Neural progenitor cell (in vitro differentiated cells): ENCODE measurements at regions not wholly inside any gene's neighbourhood (a gene's known extent, or its start where the extent isn't known, plus 50 kb on each side); places are given as distances from the start of the nearest gene placed in this dataset.
"Not testable (repeated sequence)": the region's sequence is repeated elsewhere in the genome, so short reads cannot be mapped to it uniquely, and the experiment has no call there.

Source experiments
- DNase-seq: peaks from one replicate; pipeline ENCODE4 v3.0.0-alpha.2; 2016; ENCODE audit warnings: low spot score
- H2AFZ ChIP-seq: fragments of 200-600 bp; sonication (generic); replicated peaks from 2 replicates; pipeline ENCODE4 v1.6.1; 2016; ENCODE audit warnings: antibody characterized with exemption
- H3F3A ChIP-seq: fragments of 200-600 bp; sonication (generic); 2 replicates; pipeline ENCODE4 v1.6.1; 2016; ENCODE audit warnings: antibody characterized with exemption, low read depth
- H3K27ac ChIP-seq: fragments of 200-600 bp; sonication (generic); 2 replicates; pipeline ENCODE4 v1.5.1; 2016; ENCODE audit warnings: mild to moderate bottlenecking
- H3K27me3 ChIP-seq: fragments of 200-600 bp; sonication (generic); 2 replicates; pipeline ENCODE4 v1.6.1; 2016; ENCODE audit warnings: mild to moderate bottlenecking, moderate library complexity
- H3K36me3 ChIP-seq: fragments of 200-600 bp; sonication (generic); 2 replicates; pipeline ENCODE4 v1.5.1; 2016
- H3K4me1 ChIP-seq: fragments of 200-600 bp; sonication (generic); 2 replicates; pipeline ENCODE4 v1.6.1; 2016; ENCODE audit warnings: mixed run types
- H3K4me2 ChIP-seq: fragments of 200-600 bp; sonication (generic); 2 replicates; pipeline ENCODE4 v1.6.1; 2016
- H3K4me3 ChIP-seq: fragments of 200-600 bp; sonication (generic); 2 replicates; pipeline ENCODE4 v1.5.1; 2016
- H3K79me2 ChIP-seq: fragments of 200-600 bp; sonication (generic); 2 replicates; pipeline ENCODE4 v1.6.1; 2016; ENCODE audit warnings: low read depth
- H3K9ac ChIP-seq: fragments of 200-600 bp; sonication (generic); 2 replicates; pipeline ENCODE4 v1.6.1; 2016
- H3K9me3 ChIP-seq: fragments of 200-600 bp; sonication (generic); 2 replicates; pipeline ENCODE4 v1.5.1; 2016; ENCODE audit warnings: low read depth
- H4K20me1 ChIP-seq: fragments of 200-600 bp; sonication (generic); 2 replicates; pipeline ENCODE4 v1.6.1; 2016; ENCODE audit warnings: low read depth
- H3K27ac Mint-ChIP-seq: 3 replicates; pipeline ENCODE4 v1.8.0; 2021; ENCODE audit warnings: mixed read lengths
- H3K27me3 Mint-ChIP-seq: 2 replicates; pipeline ENCODE4 v1.8.0; 2022; ENCODE audit warnings: low read depth, mild to moderate bottlenecking, inconsistent platforms, moderate library complexity, mixed read lengths; ENCODE audit not compliant: insufficient read depth
- H3K36me3 Mint-ChIP-seq: 3 replicates; pipeline ENCODE4 v1.8.0; 2021; ENCODE audit warnings: mixed read lengths
- H3K4me1 Mint-ChIP-seq: 3 replicates; pipeline ENCODE4 v1.8.0; 2021; ENCODE audit warnings: mixed read lengths
- H3K4me3 Mint-ChIP-seq: 3 replicates; pipeline ENCODE4 v1.8.0; 2021; ENCODE audit warnings: mild to moderate bottlenecking, moderate library complexity, mixed read lengths
- H3K9me3 Mint-ChIP-seq: 3 replicates; pipeline ENCODE4 v1.8.0; 2020; ENCODE audit warnings: mixed read lengths
- EZH2 ChIP-seq: fragments of 200-600 bp; sonication (generic); IDR thresholded peaks from 2 replicates; pipeline ENCODE4 v1.6.1; 2017; ENCODE audit warnings: antibody characterized with exemption, mild to moderate bottlenecking, moderate library complexity
- EZH2phosphoT487 ChIP-seq: fragments of 200-600 bp; sonication (generic); IDR thresholded peaks from 2 replicates; pipeline ENCODE4 v1.6.1; 2017; ENCODE audit warnings: antibody characterized with exemption
- TF ChIP-seq, protein P1 (sequence below): fragments of 200-600 bp; sonication (generic); IDR thresholded peaks from 2 replicates; pipeline ENCODE4 v1.5.1; 2017; ENCODE audit warnings: antibody characterized with exemption, mild to moderate bottlenecking

GRCh38 chr18:1541478-1541877 is 636.8 kb downstream of the ADCYAP1 start:
- H3K27ac ChIP-seq = no peak overlapping the region
- no peaks in the 10 kb centered on the region for H3F3A ChIP-seq
- Mint-ChIP-seq H3K4me3 (no peak overlapping the region), H3K27me3 (no peaks in the 10 kb centered on the region), H3K9me3 (no peaks in the 10 kb centered on the region), H3K4me1 (no peaks in the 10 kb centered on the region), H3K36me3 (no peaks in the 10 kb centered on the region), H3K27ac (no peak overlapping the region)
- no peak overlapping the region for H3K4me3 ChIP-seq
- no peak overlapping the region for H3K4me2 ChIP-seq
- no peak overlapping the region for H3K9ac ChIP-seq
- H3K9me3 ChIP-seq = no peaks in the 10 kb centered on the region
- no peaks in the 10 kb centered on the region for H4K20me1 ChIP-seq
- no peak overlapping the region for H2AFZ ChIP-seq
- H3K27me3 ChIP-seq = no peaks in the 10 kb centered on the region
- H3K36me3 ChIP-seq = no peaks in the 10 kb centered on the region
- DNase-seq = no peak
- no peaks in the 10 kb centered on the region for H3K79me2 ChIP-seq
- H3K4me1 ChIP-seq = no peaks in the 10 kb centered on the region
- TF ChIP-seq, protein P1, sequence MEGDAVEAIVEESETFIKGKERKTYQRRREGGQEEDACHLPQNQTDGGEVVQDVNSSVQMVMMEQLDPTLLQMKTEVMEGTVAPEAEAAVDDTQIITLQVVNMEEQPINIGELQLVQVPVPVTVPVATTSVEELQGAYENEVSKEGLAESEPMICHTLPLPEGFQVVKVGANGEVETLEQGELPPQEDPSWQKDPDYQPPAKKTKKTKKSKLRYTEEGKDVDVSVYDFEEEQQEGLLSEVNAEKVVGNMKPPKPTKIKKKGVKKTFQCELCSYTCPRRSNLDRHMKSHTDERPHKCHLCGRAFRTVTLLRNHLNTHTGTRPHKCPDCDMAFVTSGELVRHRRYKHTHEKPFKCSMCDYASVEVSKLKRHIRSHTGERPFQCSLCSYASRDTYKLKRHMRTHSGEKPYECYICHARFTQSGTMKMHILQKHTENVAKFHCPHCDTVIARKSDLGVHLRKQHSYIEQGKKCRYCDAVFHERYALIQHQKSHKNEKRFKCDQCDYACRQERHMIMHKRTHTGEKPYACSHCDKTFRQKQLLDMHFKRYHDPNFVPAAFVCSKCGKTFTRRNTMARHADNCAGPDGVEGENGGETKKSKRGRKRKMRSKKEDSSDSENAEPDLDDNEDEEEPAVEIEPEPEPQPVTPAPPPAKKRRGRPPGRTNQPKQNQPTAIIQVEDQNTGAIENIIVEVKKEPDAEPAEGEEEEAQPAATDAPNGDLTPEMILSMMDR = no peak
- TF ChIP-seq EZH2 = no peak
- no peak for TF ChIP-seq EZH2phosphoT487

DNA sequence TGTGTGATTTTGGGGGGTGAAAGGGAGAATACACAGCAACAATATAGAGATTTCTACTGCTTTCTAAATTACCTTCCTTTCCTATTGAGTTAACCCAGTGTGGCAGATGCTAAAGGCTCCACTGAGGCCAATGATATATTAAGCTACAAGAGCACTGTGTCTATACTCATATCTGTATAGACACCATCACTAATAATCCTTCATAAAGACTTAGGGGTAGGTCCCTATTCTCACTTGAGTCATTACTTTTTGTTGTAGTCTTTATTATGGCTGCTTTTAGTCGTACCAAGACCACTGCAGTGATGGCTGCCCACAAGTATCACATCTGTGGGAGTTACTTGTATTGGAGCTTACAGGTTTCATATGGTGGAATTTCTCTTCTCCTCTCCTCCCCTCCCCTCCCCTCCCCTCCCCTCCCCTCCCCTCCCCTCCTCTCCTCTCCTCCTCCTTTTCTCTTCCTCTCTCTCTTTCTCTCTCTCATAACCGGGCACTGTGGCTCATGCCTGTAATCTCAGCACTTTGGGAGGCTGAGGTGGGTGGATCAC is 637.6 kb downstream of the ADCYAP1 start:
- Mint-ChIP-seq H3K4me3 (no peak overlapping the region), H3K27me3 (no peaks in the 10 kb centered on the region), H3K9me3 (no peaks in the 10 kb centered on the region), H3K4me1 (no peaks in the 10 kb centered on the region), H3K36me3 (no peaks in the 10 kb centered on the region), H3K27ac (no peak overlapping the region)
- no peak overlapping the region for H3K27ac ChIP-seq
- H4K20me1 ChIP-seq = no peaks in the 10 kb centered on the region
- no peaks in the 10 kb centered on the region for H3F3A ChIP-seq
- H3K9ac ChIP-seq = no peak overlapping the region
- TF ChIP-seq EZH2 (no peak), EZH2phosphoT487 (no peak)
- no peak overlapping the region for H3K4me2 ChIP-seq
- H3K79me2 ChIP-seq = no peaks in the 10 kb centered on the region
- no peaks in the 10 kb centered on the region for H3K4me1 ChIP-seq
- H3K4me3 ChIP-seq = no peak overlapping the region
- H3K9me3 ChIP-seq = no peaks in the 10 kb centered on the region
- no peaks in the 10 kb centered on the region for H3K36me3 ChIP-seq
- DNase-seq = no peak
- no peaks in the 10 kb centered on the region for H3K27me3 ChIP-seq
- no peak overlapping the region for H2AFZ ChIP-seq

DNA sequence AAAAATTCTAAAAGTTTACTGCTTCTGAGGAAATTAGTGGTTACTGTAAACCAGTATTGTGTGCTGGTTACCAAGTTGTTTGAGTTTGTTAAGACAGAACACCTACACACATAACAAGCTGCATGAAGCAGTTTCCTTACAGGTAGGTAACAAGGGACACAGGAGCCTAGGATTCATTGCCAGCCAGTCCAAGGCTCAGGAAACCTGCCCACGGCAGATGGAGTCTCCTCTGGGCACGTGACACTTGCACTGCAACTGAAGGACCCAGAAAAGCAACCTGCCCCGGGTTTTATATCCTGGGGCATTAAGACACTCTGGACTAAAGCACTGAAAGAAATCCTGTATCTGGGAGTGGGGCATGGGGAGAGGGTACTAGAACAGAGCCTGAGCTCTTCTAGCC is 639.3 kb downstream of the ADCYAP1 start:
- H3K27ac Mint-ChIP-seq = no peak overlapping the region
- TF ChIP-seq EZH2phosphoT487 = no peak
- no peak for TF ChIP-seq EZH2
- TF ChIP-seq, protein P1 = no peak

DNA sequence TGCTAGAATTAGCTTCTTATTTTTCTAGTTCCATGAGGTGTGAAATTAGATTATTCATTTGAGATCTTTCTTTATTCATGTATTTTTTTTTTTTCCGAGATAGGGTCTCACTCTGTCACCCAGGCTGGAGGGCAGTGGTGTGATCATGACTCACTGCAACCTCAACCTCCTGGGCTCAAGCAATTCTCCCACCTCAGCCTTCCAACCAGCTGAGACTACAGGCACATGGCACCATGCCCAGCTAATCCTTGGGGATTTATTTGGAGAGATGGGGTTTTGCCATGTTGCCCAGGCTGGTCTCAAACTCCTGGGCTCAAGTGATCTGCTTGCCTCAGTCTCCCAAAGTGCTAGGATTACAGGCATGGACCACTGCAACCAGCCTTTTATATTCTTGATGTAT is 653.0 kb downstream of the ADCYAP1 start:
- H3K27ac ChIP-seq = not testable (repeated sequence)

More for the DNA sequence above, 639.3 kb downstream of the ADCYAP1 start:
- Histone ChIP-seq H3K9me3 (no peaks in the 10 kb centered on the region), H3K4me1 (no peaks in the 10 kb centered on the region), H3K4me3 (no peak overlapping the region), H3K9ac (no peak overlapping the region), H3K4me2 (no peak overlapping the region), H3K27ac (no peak overlapping the region), H3K36me3 (no peaks in the 10 kb centered on the region), H2AFZ (no peak overlapping the region), H3K79me2 (no peaks in the 10 kb centered on the region), H3F3A (no peaks in the 10 kb centered on the region), H3K27me3 (no peaks in the 10 kb centered on the region), H4K20me1 (no peaks in the 10 kb centered on the region)
- Mint-ChIP-seq H3K4me3 (no peak overlapping the region), H3K36me3 (no peaks in the 10 kb centered on the region), H3K4me1 (no peaks in the 10 kb centered on the region), H3K9me3 (no peaks in the 10 kb centered on the region), H3K27me3 (peaks cover under 1% of the 10 kb centered on the region)
- no peak for DNase-seq

More for the DNA sequence above, 653.0 kb downstream of the ADCYAP1 start:
- H3K9ac ChIP-seq, H3K36me3 Mint-ChIP-seq, H3K79me2 ChIP-seq, H3K36me3 ChIP-seq, H2AFZ ChIP-seq, H3K4me2 ChIP-seq, H4K20me1 ChIP-seq, DNase-seq, H3K4me1 ChIP-seq, H3K27ac Mint-ChIP-seq, H3K4me3 ChIP-seq, H3F3A ChIP-seq, H3K4me1 Mint-ChIP-seq, H3K27me3 Mint-ChIP-seq, H3K27me3 ChIP-seq, H3K9me3 ChIP-seq, H3K4me3 Mint-ChIP-seq: not testable (repeated sequence)
- H3K9me3 Mint-ChIP-seq = peaks cover 11% of the 10 kb centered on the region
